NOMO-1 treated with dmso at 0.1 percent for 144 hours (cell line): ENCODE measurements at regions not wholly inside any gene's neighbourhood (a gene's known extent, or its start where the extent isn't known, plus 50 kb on each side); places are given as distances from the start of the nearest gene placed in this dataset.

ENCODE experiments used
- DNase-seq: peaks from one replicate; lab custom pipeline; 2025; ENCODE audit not compliant: unreplicated experiment; lab: John Stamatoyannopoulos, UW

DNA sequence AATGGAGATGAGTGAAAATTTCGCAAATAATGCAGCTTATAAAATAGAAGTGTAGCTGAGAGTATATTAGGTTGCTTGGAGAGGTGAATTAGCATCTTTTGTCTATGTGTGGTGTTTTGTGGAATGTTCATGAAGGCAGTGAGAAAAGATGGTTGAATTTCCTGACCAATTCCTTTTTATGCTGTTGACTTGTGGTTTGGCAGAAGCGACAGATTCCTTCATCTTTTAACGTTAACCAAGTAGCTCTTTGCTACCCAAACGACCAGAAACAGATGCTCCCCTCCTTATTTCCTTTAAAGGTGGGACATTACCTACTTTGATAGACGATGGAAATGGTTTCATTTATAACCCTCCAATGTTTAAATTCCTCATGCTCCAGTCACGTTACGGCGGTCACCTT is 390.5 kb downstream of the QKI start:
- DNase-seq = no peak

DNA sequence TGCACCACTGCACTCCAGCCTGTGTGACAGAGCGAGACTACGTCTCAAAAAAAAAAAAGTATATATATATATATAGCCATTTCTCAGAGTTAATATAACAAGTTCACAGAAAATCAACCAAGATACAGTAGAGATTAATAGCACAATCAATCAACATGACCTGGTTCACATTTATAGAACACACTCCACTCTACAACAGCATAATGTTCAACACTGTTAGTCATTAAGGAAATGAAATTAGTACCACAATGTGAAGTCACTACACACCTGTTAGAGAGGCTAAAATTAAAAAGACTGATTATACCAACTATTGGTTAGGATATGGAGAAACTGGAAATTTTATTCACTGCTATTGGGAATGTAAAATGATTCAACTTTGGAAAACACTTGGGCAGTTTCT is 387.7 kb downstream of the QKI start:
- DNase-seq = no peak

- no peak for DNase-seq
These were observed 382.9 kb downstream of the QKI start for GRCh38 chr6:163797296-163797845.

GRCh38 chr6:163793011-163793983 is 378.8 kb downstream of the QKI start:
- DNase-seq = no peak

DNA sequence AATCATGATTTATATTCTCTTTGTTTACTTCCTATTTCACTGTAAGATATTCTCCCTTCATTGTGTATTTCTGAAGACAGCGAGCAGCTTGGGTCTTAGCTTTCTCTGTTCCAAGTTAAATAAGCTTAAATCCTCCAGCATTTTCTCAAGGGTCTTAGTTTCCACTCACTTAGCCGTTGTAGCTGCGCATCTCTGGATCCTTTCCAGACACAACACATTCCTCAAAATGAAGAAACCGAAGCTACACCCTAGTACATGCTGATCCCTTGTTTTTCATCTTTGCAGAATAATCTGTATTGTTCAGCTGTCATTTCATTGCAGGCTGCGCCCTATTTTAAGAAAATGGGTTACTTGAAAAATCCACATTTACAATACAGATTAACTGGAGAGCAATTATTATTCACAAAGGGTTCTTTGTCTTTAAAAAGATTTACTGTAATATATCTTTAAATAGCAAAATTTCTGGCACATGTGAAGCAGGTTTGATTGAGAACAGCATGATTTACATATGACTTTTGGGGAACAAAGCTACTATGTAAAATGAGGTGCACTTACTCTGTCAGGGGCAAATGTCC is 375.8 kb downstream of the QKI start:
- DNase-seq = no peak

DNA sequence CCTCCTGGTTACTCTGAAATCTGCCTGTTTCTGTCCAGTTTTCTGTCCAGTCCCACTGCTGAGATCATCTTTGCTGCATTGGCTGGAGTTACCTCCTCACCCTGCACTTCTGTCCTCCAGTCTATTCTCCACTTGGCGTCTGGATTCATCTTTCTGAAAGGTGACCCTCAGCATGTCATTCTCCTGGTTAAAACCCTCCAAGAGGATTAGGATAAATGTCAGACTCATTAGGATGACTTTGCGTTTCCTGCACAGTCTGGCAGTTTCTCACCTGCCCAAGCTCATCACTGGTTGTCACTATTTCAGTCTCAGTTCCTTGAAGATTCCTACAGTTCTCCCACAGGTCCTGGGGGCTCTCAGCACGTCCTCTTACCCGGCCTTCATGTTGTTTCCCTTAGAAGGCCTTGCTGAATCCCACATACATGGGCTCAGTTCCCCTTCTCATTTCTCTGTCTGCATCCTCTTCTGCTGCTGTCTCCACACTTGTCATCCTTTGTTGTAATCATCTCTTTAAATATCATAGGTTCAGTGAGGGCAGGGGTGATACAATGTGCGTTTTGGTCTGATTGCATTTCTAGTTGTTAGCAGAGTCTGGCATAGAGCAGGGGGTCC is 374.8 kb downstream of the QKI start:
- DNase-seq = no peak

GRCh38 chr6:163786995-163787671 is 372.6 kb downstream of the QKI start:
- DNase-seq = no peak

- no peak for DNase-seq
These were observed 368.0 kb downstream of the QKI start for GRCh38 chr6:163782436-163783003.

DNA sequence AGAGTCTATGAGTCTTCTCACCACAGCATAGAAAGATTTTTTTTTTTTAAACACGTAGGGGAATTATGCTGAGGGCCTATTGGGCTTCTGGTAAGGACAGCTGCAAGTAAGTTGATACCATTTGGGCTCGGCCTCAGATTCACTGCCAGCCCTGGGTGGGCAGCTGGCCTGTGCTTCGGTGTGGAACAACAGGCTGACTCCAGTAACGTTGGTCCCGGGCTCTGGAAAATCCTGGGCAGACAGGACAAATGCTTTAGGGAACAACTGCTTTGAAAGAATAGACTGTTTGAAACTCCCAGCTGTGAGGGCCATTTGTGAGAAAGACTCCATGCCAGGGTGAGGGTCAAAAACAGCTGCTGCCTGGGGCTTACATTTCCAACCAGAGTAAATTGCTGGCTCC is 366.5 kb downstream of the QKI start:
- no peak for DNase-seq

DNA sequence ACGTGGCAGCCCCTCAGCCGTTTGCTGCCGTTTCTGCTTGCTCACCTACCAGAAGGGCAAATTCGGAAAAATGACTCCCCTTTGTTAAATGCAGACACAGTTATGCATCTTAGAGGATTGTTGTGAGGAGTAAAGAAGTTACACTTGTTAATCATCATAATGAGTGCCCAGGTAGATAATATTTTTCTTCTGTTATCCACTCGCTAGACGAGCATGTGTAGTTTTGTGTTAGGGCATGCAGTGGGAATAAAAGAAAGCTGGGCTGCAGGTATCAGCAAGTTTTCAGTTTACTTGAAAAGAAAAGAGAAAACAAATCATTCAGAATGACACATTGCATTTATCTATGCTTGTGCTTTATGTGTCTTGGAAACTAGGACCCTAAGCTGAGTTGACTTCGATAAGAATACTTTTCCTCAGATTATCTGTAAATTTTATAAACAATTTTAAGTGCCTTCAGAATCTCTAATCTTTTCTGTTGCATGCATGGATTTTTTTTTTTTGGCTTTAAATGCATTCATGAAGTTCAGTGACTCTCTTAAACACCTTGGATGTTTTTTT is 365.3 kb downstream of the QKI start:
- DNase-seq = no peak

GRCh38 chr6:163777716-163778115 is 363.2 kb downstream of the QKI start:
- no peak for DNase-seq

DNA sequence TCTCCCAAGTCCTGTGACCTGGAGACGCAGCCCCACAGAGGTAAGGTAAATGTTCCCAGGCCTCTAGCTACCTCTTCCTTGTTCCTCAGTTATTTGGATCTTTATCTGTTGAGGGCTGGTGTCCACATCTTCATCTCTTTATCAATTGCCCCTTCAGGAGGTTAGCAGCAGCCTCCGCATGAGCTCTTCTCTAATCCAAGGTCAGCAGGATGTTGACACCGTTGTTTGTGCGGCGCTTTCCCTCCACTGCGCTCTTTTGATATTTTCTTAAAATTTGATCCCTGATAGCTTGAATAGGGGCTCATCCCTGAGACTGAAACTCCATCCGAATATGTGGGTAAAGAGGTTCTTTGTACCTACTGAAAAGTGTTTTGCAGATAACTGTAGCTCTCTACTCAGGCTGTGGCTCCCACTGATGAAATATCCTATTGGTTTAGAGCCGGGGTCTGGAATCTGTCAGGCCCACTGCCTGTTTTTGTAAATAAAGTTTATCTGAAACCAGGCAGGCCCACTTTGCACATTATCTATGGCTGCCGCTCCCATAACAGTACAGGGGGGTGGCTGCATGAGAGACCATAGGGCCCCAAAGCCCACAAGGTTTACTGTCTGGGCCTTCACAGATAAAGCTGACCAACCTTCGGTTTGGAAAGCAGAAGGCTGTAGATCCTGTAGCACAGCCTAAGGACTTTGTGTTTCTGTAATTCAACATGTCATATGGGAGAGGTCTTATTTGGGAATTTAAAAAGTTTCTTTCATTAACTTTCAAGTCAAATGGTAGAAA is 362.6 kb downstream of the QKI start:
- no peak for DNase-seq

DNA sequence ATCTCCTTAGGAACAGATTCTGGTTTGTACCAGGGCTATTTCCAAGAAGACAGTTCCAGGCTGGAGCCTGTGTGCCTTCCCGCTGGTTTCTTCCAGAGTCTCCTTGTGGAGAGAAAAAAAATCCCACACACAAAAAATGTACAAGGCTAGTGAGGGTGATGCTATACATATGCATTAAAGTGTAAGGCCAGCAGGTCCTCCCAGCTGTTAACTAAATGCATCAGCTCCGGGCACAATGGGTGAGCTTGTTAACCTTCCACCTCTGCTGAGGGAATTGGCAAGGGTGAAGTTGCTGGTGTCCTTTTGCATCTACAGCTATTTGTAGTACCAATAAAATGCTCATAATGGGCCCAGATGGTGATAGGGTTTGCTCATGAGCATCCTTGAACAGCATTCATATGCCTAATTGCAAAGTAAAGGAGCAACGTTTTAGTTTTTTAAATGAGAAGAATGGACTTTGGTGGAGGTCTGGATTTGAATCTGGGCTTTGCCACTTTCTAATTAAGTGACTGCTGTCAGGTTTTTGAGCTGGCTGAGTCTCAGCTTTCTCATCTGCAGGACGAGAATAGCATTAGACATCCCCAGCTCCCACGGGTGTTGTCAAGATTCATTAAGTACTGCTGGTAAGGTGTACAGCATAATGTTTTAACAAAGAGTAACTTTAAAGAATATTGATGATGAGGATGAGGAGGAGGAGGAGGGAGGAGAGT is 361.8 kb downstream of the QKI start:
- no peak for DNase-seq

DNA sequence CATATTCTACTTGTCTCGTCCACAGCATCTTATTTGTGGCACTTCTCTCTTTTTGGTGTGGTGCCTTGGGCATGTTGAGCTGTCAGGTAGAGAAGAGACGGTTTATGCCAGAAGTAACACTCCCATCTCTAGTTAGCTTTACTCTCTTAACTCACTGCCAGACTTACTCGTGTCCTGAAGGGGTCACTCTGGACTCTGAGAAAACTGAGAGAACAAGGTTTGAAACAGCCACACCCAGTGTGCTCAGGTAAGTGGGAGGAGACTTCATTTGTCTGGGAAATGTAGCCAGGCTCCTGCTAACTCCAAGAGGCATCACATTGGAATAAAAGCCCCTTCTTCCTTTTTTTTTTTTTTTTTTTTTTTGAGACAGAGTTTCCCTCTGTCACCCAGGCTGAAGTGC is 360.8 kb downstream of the QKI start:
- no peak for DNase-seq

DNA sequence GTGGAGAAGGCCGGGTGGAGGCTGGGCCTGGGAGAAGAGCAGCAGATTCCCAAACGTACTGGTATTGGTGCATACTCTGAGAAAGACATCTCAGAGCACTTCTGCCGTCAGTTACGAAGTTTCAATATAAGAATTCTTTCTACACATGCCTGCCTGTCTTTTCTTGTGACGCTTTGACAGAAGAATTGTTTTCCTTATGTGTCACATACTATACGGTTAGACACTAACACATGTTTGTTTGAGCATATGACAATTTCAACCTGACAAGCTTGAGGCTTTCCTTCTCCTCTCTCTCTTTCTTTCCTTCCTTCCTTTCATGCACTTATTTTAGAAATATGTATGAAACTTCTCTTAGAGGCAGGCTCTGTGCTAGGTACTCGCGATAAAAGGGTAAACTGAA is 360.0 kb downstream of the QKI start:
- no peak for DNase-seq

DNA sequence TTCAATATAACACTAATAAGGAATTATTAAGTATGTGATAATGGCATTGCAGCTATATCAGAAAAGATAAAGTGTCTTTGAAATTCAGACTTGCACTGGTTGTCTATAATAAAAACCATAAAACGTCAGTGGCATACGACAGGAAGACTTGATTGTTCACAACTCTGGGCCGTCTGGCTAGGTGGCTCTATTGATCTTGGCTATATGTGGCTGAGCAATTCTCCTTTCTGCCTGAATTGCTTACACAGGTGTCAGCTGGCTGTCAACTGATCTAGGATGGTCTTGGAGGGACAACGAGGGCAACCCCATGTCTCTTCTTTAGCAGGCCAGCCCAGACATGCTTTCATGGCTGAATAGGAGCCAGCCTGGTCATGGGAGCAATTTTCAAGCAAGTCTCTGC is 359.1 kb downstream of the QKI start:
- DNase-seq = no peak

DNA sequence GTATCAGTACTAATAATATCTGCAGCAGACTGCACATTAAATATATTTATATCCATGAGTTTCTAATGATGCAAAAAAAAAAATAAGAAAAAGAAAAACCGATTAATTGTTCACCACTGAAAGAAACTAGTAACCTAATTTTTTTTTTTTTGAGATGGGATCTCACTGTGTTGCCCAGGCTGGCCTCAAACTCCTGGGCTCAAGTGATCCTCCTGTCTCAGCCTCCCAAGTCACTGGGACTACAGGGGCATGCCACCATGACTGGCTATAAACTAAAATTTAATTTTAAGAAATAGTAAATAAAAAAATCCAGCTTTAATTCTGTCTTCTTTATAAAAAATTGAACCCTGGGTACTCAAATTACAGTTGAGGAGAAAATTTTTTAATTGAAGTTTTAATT is 358.2 kb downstream of the QKI start:
- no peak for DNase-seq

DNA sequence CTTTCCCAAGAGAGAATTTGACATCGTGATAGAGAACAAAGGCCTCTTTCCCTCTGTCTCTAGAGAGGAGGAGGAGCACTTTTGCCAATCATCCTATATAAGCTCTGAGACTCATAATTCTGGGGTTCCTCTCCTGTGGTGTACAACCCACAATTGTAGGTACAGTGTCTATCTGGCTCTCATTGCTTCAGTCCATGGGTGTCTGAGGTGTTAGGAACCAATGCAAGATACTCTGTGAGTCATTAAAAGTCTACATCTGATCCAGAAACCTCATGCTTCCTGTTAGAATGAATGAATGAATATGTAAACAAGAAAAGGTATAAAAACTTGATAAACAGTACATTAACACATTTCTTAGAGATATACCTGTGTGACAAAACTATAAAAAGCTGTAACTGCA is 356.7 kb downstream of the QKI start:
- no peak for DNase-seq

DNA sequence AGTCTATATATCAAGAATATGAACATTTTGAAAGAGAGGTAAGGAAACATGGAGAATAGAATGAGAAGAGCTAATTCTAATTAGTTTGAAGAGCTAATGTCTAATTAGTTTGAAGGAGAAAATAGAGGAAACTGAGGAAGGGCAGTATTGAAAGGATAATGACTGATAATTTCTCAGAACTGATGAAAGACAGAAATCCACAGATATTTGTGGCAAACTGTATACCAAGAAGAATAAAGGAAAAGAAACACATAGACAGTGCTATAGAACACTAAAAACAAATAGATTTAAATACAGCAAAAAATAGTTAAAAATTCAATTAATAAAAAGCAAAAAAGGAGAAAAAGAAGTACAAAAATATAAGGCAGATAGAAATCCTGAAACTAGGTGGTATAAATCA is 354.4 kb downstream of the QKI start:
- no peak for DNase-seq
